HG03175 (cell line): ENCODE measurements at regions not wholly inside any gene's neighbourhood (a gene's known extent, or its start where the extent isn't known, plus 50 kb on each side); places are given as distances from the start of the nearest gene placed in this dataset.

Experiments used
- ATAC-seq: cut with Tn5 transposase; IDR thresholded peaks from one replicate; pipeline ENCODE4 v1.9.1; 2021; ENCODE audit warnings: mild to moderate bottlenecking, moderate library complexity; ENCODE audit not compliant: unreplicated experiment

- ATAC-seq: no peak
Observed at GRCh38 chr14:22419620-22420019, 169.4 kb downstream of the DAD1 start.

DNA sequence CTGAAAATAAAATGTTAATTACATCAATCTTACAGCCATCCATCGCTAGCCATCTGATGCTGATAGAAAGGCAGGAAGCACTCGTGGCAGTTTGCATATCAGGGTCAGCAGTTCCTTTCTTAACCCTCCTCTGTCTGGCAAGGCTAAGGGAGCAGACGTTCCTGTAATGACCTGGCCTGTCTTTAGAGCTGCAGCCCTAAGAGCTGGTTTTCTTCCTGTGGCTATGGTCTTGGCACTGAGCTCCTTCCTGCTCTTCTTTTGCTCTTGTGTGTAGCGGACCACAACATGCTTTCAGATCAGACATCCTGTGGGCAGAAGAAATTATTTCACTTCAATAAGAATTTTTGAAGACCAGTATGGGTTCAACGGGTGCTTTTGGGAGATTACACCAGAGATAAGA, 170.4 kb downstream of the DAD1 start:
- peak; percentile 69 for ATAC-seq

DNA sequence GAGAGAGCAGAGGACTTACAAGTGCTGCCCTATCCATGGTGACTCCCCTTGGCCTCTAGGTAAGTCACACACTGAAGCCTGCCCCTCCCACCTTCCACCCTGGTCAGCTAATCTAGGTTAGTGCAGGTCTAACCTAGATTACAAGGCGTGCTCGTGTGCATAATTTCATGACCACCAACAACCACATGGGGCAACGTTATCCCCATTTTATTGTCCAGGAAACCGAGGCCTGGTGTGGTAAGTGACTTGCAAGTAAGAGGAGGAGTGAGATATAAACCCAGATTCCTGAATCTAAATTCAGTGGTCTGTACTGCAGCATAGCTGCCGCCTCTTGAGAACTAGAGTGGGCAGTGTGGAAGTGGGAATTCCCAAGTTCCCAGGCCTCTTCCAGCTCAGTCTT, 171.1 kb downstream of the DAD1 start:
- ATAC-seq: no peak

DNA sequence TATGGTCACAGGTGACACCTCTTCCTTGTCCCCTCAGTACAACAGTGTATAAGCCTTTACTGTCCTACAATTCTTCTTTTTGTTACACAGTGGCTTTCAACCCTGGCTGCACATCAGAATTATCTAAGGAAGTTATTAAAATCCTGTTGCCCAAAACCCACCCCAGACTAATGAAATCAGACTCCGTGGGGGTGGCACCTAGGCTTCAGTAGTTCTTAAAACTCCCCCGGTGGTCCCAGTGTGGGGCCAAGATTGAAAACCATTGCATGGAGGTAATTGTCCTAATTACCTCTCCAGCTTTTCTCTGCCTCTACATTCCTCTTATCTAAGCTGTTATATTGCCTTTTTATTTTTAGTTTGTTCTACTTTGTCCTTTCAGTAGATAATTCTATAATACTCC, 172.8 kb downstream of the DAD1 start:
- ATAC-seq: no peak

DNA sequence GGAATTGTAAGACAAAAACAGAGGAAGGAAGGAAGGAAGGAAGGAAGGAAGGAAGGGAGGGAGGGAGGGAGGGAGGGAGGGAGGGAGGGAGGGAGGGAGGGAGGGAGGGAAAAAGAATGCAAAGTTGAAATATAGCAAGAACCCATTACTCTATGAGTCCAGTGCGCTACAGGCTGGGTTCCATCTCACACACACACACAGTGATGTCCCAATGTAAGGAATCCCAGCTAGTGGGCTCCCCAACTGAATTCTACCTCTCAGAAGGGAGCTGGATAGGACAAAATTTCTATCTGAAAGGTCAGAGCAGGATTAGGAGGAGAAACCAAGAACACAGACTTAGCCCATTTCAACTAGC, 173.4 kb downstream of the DAD1 start:
- no peak for ATAC-seq

GRCh38 chr14:22414876-22415604, 174.0 kb downstream of the DAD1 start:
- no peak for ATAC-seq

DNA sequence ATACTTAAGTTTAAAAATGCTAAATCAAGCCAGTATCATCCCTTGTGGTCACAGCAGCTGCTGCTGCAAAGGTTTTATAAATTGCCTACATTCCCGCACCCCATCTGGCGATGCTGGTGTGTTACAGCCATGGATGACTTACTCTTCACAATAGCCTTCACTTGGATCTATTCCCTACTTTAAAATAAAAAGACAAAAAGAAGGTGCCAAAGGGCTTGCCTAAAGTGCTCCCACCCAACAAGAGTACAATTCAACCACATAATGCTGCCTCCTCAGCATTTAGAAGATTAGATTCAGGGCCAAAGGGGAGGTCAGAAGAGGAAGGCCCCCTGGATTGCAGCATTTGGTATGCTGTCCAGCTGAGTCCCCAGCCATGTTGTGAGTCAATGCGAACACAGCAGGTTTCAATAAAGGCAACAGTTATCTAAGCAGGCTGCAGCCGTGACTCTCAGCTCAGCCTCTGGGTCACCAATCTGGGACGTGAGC, 176.1 kb downstream of the DAD1 start:
- ATAC-seq: no peak

DNA sequence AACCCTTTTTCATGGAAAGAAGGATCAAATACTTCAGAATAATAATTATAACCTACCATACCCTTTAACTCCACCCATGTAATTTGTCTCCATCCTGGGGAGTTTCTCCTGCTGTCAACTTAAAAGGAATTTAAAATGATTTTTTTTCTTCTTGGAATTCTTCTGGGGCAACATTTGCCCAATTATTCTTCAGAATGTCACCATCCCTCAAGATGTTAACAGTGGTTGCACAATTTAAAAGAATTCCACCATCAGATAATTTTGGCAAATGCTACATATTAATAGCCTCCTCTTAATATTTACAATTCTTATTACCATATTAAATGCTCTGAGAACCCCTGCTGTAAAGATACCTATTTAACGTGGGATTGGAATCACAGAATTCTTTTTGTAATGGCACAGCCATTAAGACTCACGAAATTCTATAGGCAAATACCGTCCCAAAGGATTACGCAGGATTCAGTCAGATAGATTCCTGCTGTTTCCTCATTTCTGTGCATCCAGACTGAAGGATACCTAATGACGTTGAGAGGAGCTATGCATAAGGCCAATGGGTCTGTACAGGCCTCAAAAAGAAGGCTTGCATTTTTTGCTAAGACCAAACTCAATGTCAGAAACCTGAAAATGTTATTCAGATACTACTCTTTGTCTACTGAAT, 177.5 kb downstream of the DAD1 start:
- no peak for ATAC-seq

DNA sequence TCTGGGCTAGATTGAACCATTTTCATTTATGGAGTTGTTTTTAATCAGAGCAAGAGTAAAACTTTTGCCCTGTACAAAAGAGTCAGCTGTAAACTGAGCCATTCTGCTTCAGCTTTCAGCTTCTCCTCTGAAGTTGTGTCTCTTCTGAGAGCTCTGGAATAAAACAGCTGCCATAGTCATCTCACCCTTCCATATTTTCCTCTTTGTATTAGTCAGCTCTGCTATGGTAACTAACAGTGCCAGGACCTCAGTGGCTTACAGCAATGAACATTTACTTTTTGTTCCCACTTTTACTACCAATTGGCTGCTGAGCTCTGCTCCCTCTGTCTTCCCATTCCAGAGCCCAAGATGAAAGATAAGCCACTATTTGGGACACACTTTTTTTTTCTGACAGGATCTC, 178.5 kb downstream of the DAD1 start:
- ATAC-seq: no peak

DNA sequence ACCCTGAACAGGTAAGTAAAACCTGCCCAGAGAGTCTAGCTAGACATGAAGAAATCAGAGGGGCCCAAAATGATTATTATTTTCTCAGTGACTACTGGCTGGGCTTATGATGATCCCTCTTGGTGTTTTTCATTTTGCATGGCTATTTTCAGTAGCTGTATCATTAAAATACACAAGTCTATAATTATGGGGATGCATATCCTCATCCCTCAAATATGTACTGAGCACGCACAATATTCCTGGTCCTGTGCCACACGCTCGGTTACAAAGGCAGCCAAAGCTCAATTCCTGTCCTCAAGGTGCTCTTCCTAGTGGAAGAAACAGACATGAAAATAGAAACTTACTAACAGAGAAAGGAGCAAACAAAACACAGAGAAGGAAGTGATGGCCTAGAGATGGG, 180.0 kb downstream of the DAD1 start:
- ATAC-seq: no peak

DNA sequence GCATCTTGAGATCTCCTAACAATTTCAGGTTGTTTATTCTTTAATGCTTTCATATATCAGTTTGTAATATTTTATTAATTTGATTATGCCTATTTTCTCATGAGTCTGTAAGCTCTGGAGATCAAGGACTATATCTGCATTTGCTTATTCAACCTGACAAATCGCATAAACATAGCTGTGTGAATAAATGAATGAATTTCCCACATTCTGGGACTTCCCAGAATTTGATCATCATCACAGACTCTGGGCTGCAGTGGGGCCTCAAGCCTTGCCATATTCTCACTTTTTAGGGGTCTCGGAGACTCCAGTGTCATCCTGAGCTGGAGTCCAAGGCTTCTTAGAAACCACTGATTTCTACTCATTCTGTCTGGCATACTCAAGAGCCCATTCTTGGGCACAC, 180.5 kb downstream of the DAD1 start:
- ATAC-seq: no peak

- ATAC-seq: no peak
Observed at GRCh38 chr14:22407033-22407432, 182.0 kb downstream of the DAD1 start.

DNA sequence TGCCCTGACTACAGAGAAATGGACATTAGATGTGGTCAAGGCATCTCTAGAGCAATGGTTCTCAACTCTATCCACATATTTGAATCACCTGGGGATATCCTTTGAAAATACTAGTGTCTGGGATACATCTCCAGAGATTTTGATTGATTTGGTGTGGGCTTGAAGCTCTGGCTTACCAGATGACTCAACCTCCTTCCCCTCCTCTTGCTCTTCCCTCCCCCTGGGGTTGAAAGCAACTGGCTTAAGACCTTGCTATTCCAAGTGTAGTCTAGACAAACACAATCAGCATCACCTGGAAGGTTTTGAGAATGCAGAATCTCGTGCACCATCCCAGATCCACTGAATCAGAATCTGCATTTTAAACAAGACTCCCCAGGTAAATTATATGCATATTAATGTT, 183.8 kb downstream of the DAD1 start:
- no peak for ATAC-seq

- ATAC-seq: no peak
Observed at GRCh38 chr14:22403296-22403695, 185.7 kb downstream of the DAD1 start.

DNA sequence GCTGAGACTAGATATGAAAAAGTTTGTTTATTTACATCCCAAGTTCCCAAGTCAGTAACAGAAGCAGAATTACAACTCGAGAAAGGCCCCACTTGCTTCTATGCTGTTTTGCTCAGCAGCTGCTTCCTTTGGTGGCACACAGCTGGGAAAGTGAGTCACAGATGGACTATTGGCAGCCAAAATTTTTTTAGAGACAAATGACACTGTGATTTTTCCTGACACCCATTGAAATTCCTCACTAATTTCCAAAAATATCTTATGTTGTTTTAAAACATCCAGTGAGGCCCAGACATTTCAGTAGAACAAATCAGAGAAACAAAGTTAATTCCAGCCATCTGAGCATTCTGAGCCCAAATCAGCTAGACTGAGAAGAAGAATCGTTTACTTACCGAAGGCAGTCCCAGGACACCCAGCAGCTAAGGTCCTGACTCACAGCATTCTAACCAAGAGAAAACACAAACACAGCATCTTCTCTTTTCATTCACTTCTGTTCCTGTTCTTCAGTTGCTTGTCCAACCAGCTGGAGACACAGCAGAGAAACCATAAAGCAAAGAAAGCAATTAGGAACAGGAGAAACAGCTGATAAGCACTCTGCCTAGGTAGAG, 188.3 kb downstream of the DAD1 start:
- ATAC-seq: no peak

DNA sequence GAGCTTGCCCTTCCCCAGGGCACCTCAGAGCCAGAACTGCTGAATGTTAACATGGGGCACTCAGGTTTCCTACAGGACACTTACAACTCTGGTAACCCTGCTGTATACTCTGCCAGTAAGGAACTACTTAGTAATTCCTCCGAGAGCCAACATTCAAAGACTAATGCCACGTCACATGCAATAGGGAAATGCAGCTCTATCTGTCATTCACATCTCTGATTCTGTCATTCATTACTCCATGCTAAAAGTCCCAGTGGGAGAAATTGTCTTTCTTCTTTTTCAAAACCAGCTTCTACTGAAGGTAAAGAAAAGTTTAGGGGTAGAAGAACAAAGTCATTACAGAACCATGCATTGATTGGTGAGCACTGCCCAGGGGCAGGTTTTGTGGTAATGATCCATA, 189.2 kb downstream of the DAD1 start:
- ATAC-seq: no peak

GRCh38 chr14:22397221-22397737, 191.7 kb downstream of the DAD1 start:
- ATAC-seq: no peak

GRCh38 chr14:22395803-22396202, 193.2 kb downstream of the DAD1 start:
- no peak for ATAC-seq

- ATAC-seq: no peak
Observed at GRCh38 chr14:22394616-22395015, 194.4 kb downstream of the DAD1 start.

DNA sequence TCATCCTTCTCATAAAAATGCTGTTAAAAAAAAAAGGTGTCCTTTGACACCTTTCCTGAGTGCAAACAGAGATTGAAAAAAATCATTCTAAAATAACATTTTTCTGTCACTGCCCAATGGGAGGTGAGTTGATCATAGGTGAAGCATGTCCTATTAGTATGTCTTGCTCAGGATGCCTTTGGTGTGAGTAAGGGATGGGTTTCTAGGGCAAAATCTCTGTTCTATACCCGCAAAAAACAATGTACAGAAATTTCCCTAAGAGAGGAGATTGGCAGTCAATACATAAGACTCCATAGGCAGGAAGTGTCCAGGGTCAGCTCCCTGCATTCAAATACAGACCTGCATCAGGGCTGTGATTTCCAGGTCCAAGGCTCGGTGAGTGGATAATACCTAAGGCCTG, 195.2 kb downstream of the DAD1 start:
- ATAC-seq: no peak

- no peak for ATAC-seq
Observed at GRCh38 chr14:22391908-22392565, 197.0 kb downstream of the DAD1 start.
